NCI-H2029 treated with DMSO at 0.1 percent for 48 hours (cell line): ENCODE measurements at regions not wholly inside any gene's neighbourhood (a gene's known extent, or its start where the extent isn't known, plus 50 kb on each side); places are given as distances from the start of the nearest gene placed in this dataset.

Experiments
- DNase-seq: peaks from one replicate; lab custom pipeline; 2025; lab: John Stamatoyannopoulos, UW

GRCh38 chr7:7118822-7119221, 63.5 kb upstream of the C1GALT1 start:
- no peak for DNase-seq

- DNase-seq: peak; percentile 56
These were observed 62.6 kb upstream of the C1GALT1 start for GRCh38 chr7:7119729-7120128.

- DNase-seq: no peak
These were observed 60.3 kb upstream of the C1GALT1 start for GRCh38 chr7:7122033-7122478.

- DNase-seq: no peak
These were observed 59.6 kb upstream of the C1GALT1 start for GRCh38 chr7:7122701-7123281.

GRCh38 chr7:7125963-7126362, 56.4 kb upstream of the C1GALT1 start:
- no peak for DNase-seq

GRCh38 chr7:7127773-7128172, 54.6 kb upstream of the C1GALT1 start:
- DNase-seq: no peak

- DNase-seq: no peak
These were observed 53.0 kb upstream of the C1GALT1 start for GRCh38 chr7:7129381-7129780.

GRCh38 chr7:7131273-7131672, 51.1 kb upstream of the C1GALT1 start:
- DNase-seq: no peak
